Fibroblast of mammary gland (primary cell): ENCODE measurements at regions not wholly inside any gene's neighbourhood (a gene's known extent, or its start where the extent isn't known, plus 50 kb on each side); places are given as distances from the start of the nearest gene placed in this dataset.
"Not testable (repeated sequence)": the region's sequence is repeated elsewhere in the genome, so short reads cannot be mapped to it uniquely, and the experiment has no call there.

Source experiments
- DNase-seq: peaks from one replicate; pipeline ENCODE4 v3.0.0-alpha.2; 2010; ENCODE audit warnings: low read depth
- H3K4me3 ChIP-seq: 2 replicates; pipeline ENCODE4 v1.5.1; 2011; ENCODE audit warnings: low read depth, mild to moderate bottlenecking, low read length, moderate library complexity; ENCODE audit not compliant: control insufficient read depth
- TF ChIP-seq, protein P1 (sequence below): conservative IDR thresholded peaks from 2 replicates; pipeline ENCODE4 v1.5.1; 2011; ENCODE audit warnings: low read depth, low read length, inconsistent platforms; ENCODE audit not compliant: control insufficient read depth, insufficient read depth

DNA sequence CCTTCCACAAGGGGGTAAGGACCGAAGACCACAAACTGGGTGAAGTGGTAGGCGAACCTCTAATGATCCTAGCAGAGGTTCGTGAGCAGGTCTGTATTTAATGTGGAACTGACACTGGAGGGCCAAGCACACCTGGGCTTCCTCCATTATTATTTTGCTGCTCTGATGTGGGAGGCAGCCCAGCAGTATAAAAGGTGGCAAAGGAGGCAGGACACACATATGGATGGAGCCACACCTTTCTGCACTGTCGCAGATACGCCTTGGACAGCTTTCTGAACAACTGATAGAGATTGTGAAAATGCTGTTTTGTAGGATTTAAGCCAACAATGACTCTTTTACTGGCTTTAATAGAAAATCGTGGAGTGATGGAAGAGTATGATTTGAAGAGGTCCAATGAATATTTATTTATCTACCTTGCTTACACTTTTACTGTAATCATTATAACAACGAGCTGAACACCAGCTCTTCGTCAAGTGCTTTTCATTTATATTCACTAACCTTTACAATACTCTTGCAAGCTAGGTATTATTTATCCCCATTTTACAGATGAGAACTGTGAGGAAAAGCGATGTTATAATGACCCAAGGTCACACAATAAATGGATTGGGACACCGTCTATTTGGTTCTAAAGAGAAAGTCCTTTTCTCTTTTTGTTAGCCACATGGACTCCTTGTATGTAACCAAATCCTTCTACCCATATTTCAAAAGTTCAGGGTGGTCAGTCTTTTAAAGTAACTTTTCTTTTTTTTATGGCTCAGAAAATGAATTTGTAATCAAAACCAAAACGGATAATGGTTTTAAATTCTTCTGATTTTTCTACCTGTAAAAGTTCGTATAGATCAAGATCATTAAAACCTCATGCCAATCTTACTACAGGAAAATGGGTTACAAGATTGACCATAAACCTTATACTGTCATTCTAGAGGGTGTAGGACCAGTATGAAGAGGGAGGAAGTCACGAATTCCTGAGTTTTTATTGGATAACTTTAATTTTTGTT lies 116.9 kb downstream of the UTRN start:
- no peak overlapping the region for H3K4me3 ChIP-seq
- DNase-seq, result no peak
- TF ChIP-seq, protein P1, sequence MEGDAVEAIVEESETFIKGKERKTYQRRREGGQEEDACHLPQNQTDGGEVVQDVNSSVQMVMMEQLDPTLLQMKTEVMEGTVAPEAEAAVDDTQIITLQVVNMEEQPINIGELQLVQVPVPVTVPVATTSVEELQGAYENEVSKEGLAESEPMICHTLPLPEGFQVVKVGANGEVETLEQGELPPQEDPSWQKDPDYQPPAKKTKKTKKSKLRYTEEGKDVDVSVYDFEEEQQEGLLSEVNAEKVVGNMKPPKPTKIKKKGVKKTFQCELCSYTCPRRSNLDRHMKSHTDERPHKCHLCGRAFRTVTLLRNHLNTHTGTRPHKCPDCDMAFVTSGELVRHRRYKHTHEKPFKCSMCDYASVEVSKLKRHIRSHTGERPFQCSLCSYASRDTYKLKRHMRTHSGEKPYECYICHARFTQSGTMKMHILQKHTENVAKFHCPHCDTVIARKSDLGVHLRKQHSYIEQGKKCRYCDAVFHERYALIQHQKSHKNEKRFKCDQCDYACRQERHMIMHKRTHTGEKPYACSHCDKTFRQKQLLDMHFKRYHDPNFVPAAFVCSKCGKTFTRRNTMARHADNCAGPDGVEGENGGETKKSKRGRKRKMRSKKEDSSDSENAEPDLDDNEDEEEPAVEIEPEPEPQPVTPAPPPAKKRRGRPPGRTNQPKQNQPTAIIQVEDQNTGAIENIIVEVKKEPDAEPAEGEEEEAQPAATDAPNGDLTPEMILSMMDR, result no peak

DNA sequence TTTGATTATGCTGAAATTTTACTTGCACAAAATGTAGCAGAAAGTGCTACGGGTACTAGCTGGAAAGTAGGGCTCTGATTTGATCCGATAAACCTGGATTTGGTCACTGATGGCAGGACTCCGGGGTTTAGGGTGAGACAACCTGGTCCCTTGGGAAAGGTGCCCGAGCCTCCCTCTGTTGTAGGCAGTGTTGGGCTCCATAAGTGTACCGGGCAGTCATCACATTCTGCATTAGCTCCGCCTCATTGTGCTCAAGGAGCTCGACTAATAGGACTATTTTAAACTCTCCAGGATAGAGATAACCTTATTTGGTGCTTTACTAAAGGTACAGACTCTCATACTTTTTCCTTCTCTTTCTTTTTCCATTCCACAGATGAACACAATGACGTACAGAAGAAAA lies 117.6 kb downstream of the UTRN start:
- H3K4me3 ChIP-seq, result no peak overlapping the region
- DNase-seq, result no peak
- TF ChIP-seq, protein P1, result no peak

DNA sequence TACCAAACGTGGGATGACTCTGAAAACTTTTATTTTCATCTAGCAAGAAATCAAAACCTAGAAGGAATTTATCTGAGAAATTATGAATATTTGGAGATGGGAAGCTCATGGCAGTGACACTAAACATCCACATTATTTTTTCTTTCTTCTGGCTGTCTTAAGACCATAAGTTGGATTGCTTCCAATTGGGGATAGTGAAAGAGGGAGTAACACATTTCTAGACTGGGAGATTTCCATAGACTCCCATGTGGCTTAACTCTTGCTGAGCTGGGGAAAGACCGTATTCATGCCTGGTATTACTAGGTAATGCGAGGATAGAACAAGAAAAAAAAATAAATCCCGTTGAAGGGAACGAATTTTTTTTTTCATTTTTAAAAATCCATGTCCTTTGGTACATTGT lies 120.0 kb downstream of the UTRN start:
- DNase-seq, result peak; percentile 57
- TF ChIP-seq, protein P1, result no peak
- H3K4me3 ChIP-seq, result no peak overlapping the region

DNA sequence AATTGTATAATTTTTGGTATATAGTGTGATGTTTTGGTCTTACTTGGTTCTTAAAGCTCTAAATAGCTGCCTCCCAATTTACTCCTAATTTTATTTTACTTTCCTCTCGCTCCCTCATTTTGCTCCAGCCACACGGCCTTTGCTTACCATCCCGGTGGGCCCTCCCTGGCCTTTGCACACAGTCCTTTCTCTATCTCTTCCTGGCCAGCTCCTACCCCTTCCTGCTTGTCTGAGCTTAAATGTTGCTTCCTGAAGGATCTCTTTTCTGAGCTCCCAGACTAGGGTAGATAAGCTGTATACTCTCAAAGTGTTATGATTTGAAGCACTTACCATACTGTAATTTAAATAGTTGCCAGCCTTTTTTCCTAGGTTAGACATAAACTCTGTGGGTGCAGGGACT lies 121.7 kb downstream of the UTRN start:
- H3K4me3 ChIP-seq, result no peak overlapping the region
- no peak for DNase-seq
- TF ChIP-seq, protein P1, result no peak

DNA sequence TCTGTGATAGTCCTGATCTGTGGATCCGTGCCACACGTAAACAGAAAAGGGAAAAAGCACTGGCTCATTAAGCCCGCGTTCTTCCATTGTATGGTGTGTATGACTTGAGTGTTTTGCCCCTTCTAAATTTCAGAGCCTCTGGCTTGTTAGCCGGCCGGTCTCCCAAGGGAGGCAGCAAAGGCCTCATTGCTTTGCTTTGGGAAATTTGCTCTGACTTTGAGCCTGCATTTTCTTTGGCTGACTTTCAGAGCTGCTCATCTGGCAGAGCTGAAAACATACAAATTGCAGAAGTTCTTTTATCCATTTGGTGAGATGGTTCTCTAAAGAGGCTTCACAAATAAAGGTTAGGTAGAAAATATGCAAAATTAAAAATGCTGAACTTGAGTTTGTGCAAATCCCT lies 123.0 kb downstream of the UTRN start:
- TF ChIP-seq, protein P1, result peak; percentile 9
- peak; percentile 74 for DNase-seq
- H3K4me3 ChIP-seq, result no peak overlapping the region

DNA sequence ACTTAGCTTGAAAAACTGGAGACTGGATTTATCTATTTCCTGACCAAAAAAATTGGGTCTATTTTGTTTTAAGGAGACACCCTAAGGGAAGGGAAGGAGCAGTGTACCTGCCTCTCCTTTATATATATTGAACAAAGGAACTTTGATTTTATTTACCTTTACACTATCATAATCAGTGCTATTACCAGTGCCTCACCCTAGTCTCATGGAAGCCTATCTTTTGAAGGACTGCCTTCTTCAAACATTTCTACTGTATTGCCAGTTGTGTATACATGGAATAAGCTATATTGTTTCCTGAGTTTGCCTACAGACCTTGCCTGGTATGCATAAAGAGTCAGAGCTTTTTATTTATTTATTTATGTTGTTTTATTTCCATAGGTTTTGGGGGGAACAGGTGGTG lies 124.9 kb downstream of the UTRN start:
- TF ChIP-seq, protein P1, result no peak
- no peak for DNase-seq
- H3K4me3 ChIP-seq, result no peak overlapping the region

DNA sequence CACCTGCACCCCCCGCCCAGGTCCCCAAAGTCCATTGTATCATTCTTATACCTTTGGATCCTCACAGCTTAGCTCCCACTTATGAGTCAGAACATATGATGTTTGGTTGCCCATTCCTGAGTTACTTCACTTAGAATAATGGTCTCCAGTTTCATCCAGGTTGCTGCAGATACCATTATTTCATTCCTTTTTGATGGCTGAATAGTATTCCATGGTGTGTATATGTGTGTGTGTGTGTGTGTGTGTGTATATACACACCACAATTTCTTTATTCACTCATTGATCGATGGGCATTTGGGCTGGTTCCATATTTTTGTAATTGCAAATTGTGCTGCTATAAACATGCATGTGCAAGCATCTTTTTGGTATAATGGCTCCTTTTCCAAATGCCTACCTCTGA lies 125.4 kb downstream of the UTRN start:
- DNase-seq, H3K4me3 ChIP-seq: not testable (repeated sequence)
